Esophagus squamous epithelium (tissue), 5 donors: ENCODE measurements at regions not wholly inside any gene's neighbourhood (a gene's known extent, or its start where the extent isn't known, plus 50 kb on each side); places are given as distances from the start of the nearest gene placed in this dataset.

ENCODE experiments used
- DNase-seq: peaks from one replicate; lab custom pipeline; 2025; lab: John Stamatoyannopoulos, UW
- H3K27ac ChIP-seq, 4 donors: fragments of 200-600 bp; sonication (generic); one replicate each; pipeline ENCODE4 v1.5.1; 2016 to 2019; ENCODE audit warnings: mild to moderate bottlenecking in 1 of 4
- H3K27me3 ChIP-seq, 4 donors: fragments of 200-600 bp; sonication (generic); 1 replicate in 3 of 4; 2 replicates in 1 of 4; pipeline versions ENCODE4 v1.5.1 to v1.6.0; 2017 to 2021; ENCODE audit warnings: antibody characterized with exemption in 1 of 4
- H3K36me3 ChIP-seq, 3 donors: fragments of 200-600 bp; sonication (generic); one replicate each; pipeline ENCODE4 v1.5.1; 2016 to 2019
- H3K4me1 ChIP-seq, 3 donors: fragments of 200-600 bp; sonication (generic); one replicate each; pipeline ENCODE4 v1.5.1; 2017 to 2019
- H3K4me3 ChIP-seq, 4 donors: fragments of 200-600 bp; sonication (generic); 1 replicate in 3 of 4; 2 replicates in 1 of 4; pipeline ENCODE4 v1.5.1; 2016 to 2019; ENCODE audit warnings: mild to moderate bottlenecking in 2 of 4, moderate library complexity in 1 of 4
- H3K9me3 ChIP-seq, 3 donors: fragments of 200-600 bp; sonication (generic); one replicate each; pipeline ENCODE4 v1.5.1; 2016 to 2019
- POLR2A ChIP-seq, 4 donors: fragments of 450-650 bp; IDR thresholded peaks; one replicate each; pipeline ENCODE4 v1.6.1; 2017; ENCODE audit warnings: antibody characterized with exemption in 4 of 4, mild to moderate bottlenecking in 4 of 4, moderate library complexity in 3 of 4
- WGBS, 2 donors: methylation state at CpG; one replicate each; pipeline ENCODE4 v1.1.5; 2018; 5-methylcytosine and 5-hydroxymethylcytosine counted together
- intact Hi-C: fragments of 100-400 bp; cut with DNase I; formaldehyde crosslinking; loops from one replicate; pipeline ENCODE4 v1.15.0; 2022
- TF ChIP-seq, protein P1 (sequence below), 6 experiments: fragments of 450-650 bp in 4 of 6; fragments of 200-600 bp in 2 of 6; sonication (generic) in 2 of 6; IDR thresholded peaks; one replicate each; pipeline ENCODE4 v1.5.1; 2016 to 2019; ENCODE audit warnings: antibody characterized with exemption in 6 of 6, mild to moderate bottlenecking in 4 of 6, moderate library complexity in 4 of 6
- donor health status: DM: yes; HTN: yes; CAD: no.

DNA sequence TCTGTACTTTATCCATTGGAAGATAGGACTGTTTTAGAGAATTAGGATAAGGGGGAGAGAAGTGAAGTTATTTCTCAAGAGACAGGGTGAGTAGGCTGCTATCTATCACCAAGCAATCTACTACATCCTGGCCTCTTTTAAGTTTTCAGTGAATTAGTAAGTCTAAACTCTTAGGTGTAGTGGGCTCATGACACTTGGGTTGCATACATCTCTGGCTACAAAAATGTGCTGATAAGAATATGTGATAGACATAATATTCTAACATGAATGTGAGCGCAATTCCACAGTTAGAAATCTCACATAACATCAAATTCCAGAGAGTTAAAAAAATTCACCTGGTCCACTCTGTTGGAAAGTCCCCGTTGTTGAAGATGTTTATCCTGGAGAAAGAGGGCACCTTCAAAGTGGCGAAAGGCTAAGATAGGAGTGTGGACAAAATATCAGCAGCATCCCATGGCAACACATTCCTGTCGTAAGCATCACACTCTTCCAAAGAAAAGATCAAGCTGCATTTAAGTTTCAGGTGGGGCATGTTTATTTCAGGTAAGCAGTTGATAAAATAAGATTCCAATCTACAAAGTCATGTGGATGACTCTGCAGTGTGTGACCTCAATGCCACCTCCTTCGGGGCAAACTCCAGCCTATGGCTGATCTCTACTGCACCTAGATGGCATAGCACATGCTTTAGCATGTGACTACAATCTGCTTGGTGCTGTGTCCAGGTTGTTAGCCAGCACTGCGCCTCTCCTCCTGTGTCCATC lies 111.7 kb upstream of the NEDD9 start:
- no peak overlapping the region for H3K27ac ChIP-seq
- DNase-seq: no peak
- 68 to 72% methylated on average over 6 of the region's 6 CpGs for WGBS, 2 donors

DNA sequence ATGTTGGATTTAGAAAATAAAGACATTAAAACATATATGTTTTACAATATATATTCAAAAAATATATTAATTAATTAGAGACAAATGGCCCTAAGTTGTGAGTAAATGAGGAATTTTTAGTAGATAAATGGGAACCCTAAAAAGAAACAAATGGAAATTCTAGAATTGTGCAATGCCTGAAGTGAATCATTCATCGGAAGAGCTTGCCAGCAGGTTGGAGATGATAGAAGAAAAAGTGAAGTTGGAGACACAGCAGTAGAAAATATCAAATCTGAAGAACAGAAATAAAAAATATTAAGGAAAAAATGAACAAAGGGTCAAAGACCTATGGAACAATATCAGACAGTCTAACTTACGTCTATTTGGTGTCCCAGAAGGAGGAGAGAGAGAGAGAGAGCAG lies 109.4 kb upstream of the NEDD9 start:
- 40 to 59% methylated on average over 2 of the region's 2 CpGs for WGBS, 2 donors
- H3K36me3 ChIP-seq: no peaks in the 10 kb centered on the region
- intact Hi-C loops: no loop called here
- no peaks in the 10 kb centered on the region for H3K4me1 ChIP-seq
- no peak for DNase-seq
- no peaks in the 10 kb centered on the region for H3K9me3 ChIP-seq
- H3K27me3 ChIP-seq: no peaks in the 10 kb centered on the region
- no peak overlapping the region for H3K4me3 ChIP-seq
- TF ChIP-seq, protein P1, sequence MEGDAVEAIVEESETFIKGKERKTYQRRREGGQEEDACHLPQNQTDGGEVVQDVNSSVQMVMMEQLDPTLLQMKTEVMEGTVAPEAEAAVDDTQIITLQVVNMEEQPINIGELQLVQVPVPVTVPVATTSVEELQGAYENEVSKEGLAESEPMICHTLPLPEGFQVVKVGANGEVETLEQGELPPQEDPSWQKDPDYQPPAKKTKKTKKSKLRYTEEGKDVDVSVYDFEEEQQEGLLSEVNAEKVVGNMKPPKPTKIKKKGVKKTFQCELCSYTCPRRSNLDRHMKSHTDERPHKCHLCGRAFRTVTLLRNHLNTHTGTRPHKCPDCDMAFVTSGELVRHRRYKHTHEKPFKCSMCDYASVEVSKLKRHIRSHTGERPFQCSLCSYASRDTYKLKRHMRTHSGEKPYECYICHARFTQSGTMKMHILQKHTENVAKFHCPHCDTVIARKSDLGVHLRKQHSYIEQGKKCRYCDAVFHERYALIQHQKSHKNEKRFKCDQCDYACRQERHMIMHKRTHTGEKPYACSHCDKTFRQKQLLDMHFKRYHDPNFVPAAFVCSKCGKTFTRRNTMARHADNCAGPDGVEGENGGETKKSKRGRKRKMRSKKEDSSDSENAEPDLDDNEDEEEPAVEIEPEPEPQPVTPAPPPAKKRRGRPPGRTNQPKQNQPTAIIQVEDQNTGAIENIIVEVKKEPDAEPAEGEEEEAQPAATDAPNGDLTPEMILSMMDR (IDR thresholded peaks at IDR 0.05): no peak
- no peak overlapping the region for H3K27ac ChIP-seq

More for the DNA sequence above, 111.7 kb upstream of the NEDD9 start:
- TF ChIP-seq POLR2A (IDR thresholded peaks at IDR 0.05): no peak
- TF ChIP-seq, protein P1 (IDR thresholded peaks at IDR 0.05): no peak
- Histone ChIP-seq H3K9me3 (no peaks in the 10 kb centered on the region), H3K4me1 (no peaks in the 10 kb centered on the region), H3K4me3 (no peak overlapping the region), H3K36me3 (no peaks in the 10 kb centered on the region), H3K27me3 (no peaks in the 10 kb centered on the region)
- intact Hi-C loops: no loop called here

- WGBS, 2 donors: 89 to 100% methylated on average over 2 to 3 of the region's 3 CpGs
- intact Hi-C loops: no loop called here
These were observed 108.8 kb upstream of the NEDD9 start for GRCh38 chr6:11341303-11341702.

DNA sequence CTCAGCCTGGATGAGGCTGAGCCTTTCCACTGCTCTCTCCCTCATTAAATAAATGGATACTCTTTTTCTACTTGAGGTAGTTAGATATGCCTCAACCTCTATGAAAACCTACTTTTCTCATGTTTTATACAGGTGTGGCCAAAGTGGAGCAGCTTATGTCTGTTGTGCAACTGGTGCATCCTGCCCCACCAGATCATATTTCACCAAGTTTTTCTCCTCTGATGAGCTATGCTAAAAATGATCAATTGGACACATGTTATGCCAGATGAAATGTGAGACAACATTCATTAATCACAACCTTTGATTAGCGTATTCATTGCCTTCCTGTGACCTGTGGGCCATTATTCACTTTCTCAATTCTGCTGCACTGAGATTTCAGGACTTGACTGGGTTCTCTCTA lies 106.9 kb upstream of the NEDD9 start:
- H3K9me3 ChIP-seq: no peaks in the 10 kb centered on the region
- intact Hi-C loops: no loop called here
- H3K27me3 ChIP-seq: no peaks in the 10 kb centered on the region
- no peaks in the 10 kb centered on the region for H3K4me1 ChIP-seq
- no peak for TF ChIP-seq POLR2A (IDR thresholded peaks at IDR 0.05)
- TF ChIP-seq, protein P1 (IDR thresholded peaks at IDR 0.05): no peak
- no peak for DNase-seq
- 45% methylated on average over 1 of the region's 1 CpG for WGBS, 2 donors
- H3K27ac ChIP-seq: no peak overlapping the region
- no peaks in the 10 kb centered on the region for H3K36me3 ChIP-seq
- no peak overlapping the region for H3K4me3 ChIP-seq

More at GRCh38 chr6:11341303-11341702, 108.8 kb upstream of the NEDD9 start:
- Histone ChIP-seq H3K27ac (no peak overlapping the region), H3K4me1 (no peaks in the 10 kb centered on the region), H3K4me3 (no peak overlapping the region), H3K27me3 (no peaks in the 10 kb centered on the region), H3K9me3 (no peaks in the 10 kb centered on the region), H3K36me3 (no peaks in the 10 kb centered on the region)
- DNase-seq: no peak
- TF ChIP-seq, protein P1 (IDR thresholded peaks at IDR 0.05): no peak
- TF ChIP-seq POLR2A (IDR thresholded peaks at IDR 0.05): no peak

GRCh38 chr6:11337306-11337705 lies 104.8 kb upstream of the NEDD9 start:
- Histone ChIP-seq H3K27me3 (no peaks in the 10 kb centered on the region), H3K4me3 (no peak overlapping the region), H3K4me1 (no peaks in the 10 kb centered on the region), H3K27ac (no peak overlapping the region), H3K9me3 (no peaks in the 10 kb centered on the region), H3K36me3 (no peaks in the 10 kb centered on the region)
- intact Hi-C loops: no loop called here
- 87 to 93% methylated on average over 4 to 5 of the region's 5 CpGs for WGBS, 2 donors
- TF ChIP-seq POLR2A (IDR thresholded peaks at IDR 0.05): no peak
- TF ChIP-seq, protein P1 (IDR thresholded peaks at IDR 0.05): no peak
- no peak for DNase-seq
